Naive thymus-derived CD4-positive, alpha-beta T cell (primary cell): ENCODE measurements at regions not wholly inside any gene's neighbourhood (a gene's known extent, or its start where the extent isn't known, plus 50 kb on each side); places are given as distances from the start of the nearest gene placed in this dataset.

Source experiments
- ATAC-seq: fragments of 150-1000 bp; cut with Tn5 transposase; 2 replicates; pipeline ENCODE4 v1.10.0; 2021; ENCODE audit warnings: mild to moderate bottlenecking, moderate library complexity
- CTCF ChIA-PET: fragments of 350-600 bp; sonication (Branson Sonifier 250); formaldehyde crosslinking; loops from one replicate; lab custom pipeline; 2021; ENCODE audit warnings: antibody characterized with exemption; lab: Charles Lee
- POLR2A ChIA-PET: fragments of 350-600 bp; sonication (Branson Sonifier 250); formaldehyde crosslinking; loops from one replicate; lab custom pipeline; 2021; ENCODE audit warnings: antibody characterized with exemption, inconsistent platforms; lab: Charles Lee
- DNase-seq, 9 donors: peaks; one replicate each; pipeline versions ENCODE4 v3.0.0 to v3.0.0-alpha.2; 2020 to 2022; ENCODE audit warnings: mixed read lengths in 1 of 9
- H3K27ac ChIP-seq: one replicate; pipeline ENCODE4 v1.7.0; 2013; ENCODE audit warnings: mild to moderate bottlenecking, low read depth, low read length, moderate library complexity
- H3K27me3 ChIP-seq, 2 donors: one replicate each; pipeline ENCODE4 v1.7.0; 2013; ENCODE audit warnings: low read length in 2 of 2, mild to moderate bottlenecking in 2 of 2, moderate library complexity in 2 of 2; ENCODE audit not compliant: control insufficient read depth in 2 of 2, insufficient read depth in 2 of 2
- H3K36me3 ChIP-seq, 3 experiments: 1 replicate in 2 of 3; 2 replicates in 1 of 3; pipeline ENCODE4 v1.7.0; 2013; ENCODE audit warnings: low read length in 3 of 3, mild to moderate bottlenecking in 3 of 3, moderate library complexity in 1 of 3; ENCODE audit not compliant: insufficient read depth in 3 of 3, control insufficient read depth in 2 of 3
- H3K4me1 ChIP-seq, 2 donors: one replicate each; pipeline ENCODE4 v1.7.0; 2013; ENCODE audit warnings: low read length in 2 of 2, mild to moderate bottlenecking in 2 of 2, moderate library complexity in 1 of 2; ENCODE audit not compliant: control insufficient read depth in 2 of 2, insufficient read depth in 2 of 2
- H3K4me3 ChIP-seq: 2 replicates; pipeline ENCODE4 v1.7.0; 2013; ENCODE audit warnings: mild to moderate bottlenecking, low read length
- H3K9me3 ChIP-seq, 3 experiments: 1 replicate in 2 of 3; 2 replicates in 1 of 3; pipeline ENCODE4 v1.7.0; 2013; ENCODE audit warnings: low read length in 3 of 3; ENCODE audit not compliant: control insufficient read depth in 2 of 3
- H3K27ac Mint-ChIP-seq, 9 donors: one replicate each; pipeline ENCODE4 v1.8.0; 2020 to 2022; ENCODE audit warnings: mixed read lengths in 9 of 9, mild to moderate bottlenecking in 8 of 9, moderate library complexity in 5 of 9, inconsistent platforms in 2 of 9
- H3K27me3 Mint-ChIP-seq, 5 donors: one replicate each; pipeline ENCODE4 v1.8.0; 2021 to 2022; ENCODE audit warnings: mixed read lengths in 5 of 5, mild to moderate bottlenecking in 1 of 5
- H3K36me3 Mint-ChIP-seq, 5 donors: one replicate each; pipeline ENCODE4 v1.8.0; 2020 to 2022; ENCODE audit warnings: mixed read lengths in 5 of 5, mild to moderate bottlenecking in 3 of 5, inconsistent platforms in 1 of 5
- H3K4me1 Mint-ChIP-seq, 7 donors: one replicate each; pipeline ENCODE4 v1.8.0; 2020 to 2022; ENCODE audit warnings: mixed read lengths in 7 of 7, mild to moderate bottlenecking in 3 of 7, inconsistent platforms in 1 of 7
- H3K4me3 Mint-ChIP-seq, 10 donors: one replicate each; pipeline ENCODE4 v1.8.0; 2020 to 2022; ENCODE audit warnings: mild to moderate bottlenecking in 10 of 10, mixed read lengths in 10 of 10, moderate library complexity in 6 of 10, inconsistent platforms in 2 of 10
- H3K9me3 Mint-ChIP-seq, 11 donors: one replicate each; pipeline ENCODE4 v1.8.0; 2020 to 2022; ENCODE audit warnings: mixed read lengths in 11 of 11, mild to moderate bottlenecking in 4 of 11, inconsistent platforms in 1 of 11, moderate library complexity in 1 of 11
- intact Hi-C, 2 donors: fragments of 100-400 bp; cut with micrococcal nuclease; formaldehyde crosslinking; loops; one replicate each; pipeline ENCODE4 v1.15.1; 2023

GRCh38 chr2:88811233-88811632 lies 119.8 kb downstream of the RPIA start:
- intact Hi-C loops: no loop called here
- no peak for DNase-seq
- Mint-ChIP-seq H3K9me3 (peaks cover 0 to 40% (median 19%) of the 10 kb centered on the region in 11 donors), H3K27ac (no peak overlapping the region), H3K4me3 (no peak overlapping the region), H3K4me1 (peaks cover 0 to 2% (median 0%) of the 10 kb centered on the region in 7 donors), H3K27me3 (peaks cover 0 to 15% (median 7%) of the 10 kb centered on the region in 5 donors), H3K36me3 (peaks cover 0 to 19% (median 0%) of the 10 kb centered on the region in 5 donors)
- CTCF ChIA-PET: no interaction called here
- no peaks in the 10 kb centered on the region for H3K36me3 ChIP-seq
- H3K27me3 ChIP-seq: no peaks in the 10 kb centered on the region
- no peak for ATAC-seq
- POLR2A ChIA-PET: no interaction called here
- no peaks in the 10 kb centered on the region for H3K4me1 ChIP-seq
- no peak overlapping the region for H3K27ac ChIP-seq
- H3K4me3 ChIP-seq: no peak overlapping the region
- peaks cover 0 to 11% (median 0%) of the 10 kb centered on the region in 3 experiments for H3K9me3 ChIP-seq

DNA sequence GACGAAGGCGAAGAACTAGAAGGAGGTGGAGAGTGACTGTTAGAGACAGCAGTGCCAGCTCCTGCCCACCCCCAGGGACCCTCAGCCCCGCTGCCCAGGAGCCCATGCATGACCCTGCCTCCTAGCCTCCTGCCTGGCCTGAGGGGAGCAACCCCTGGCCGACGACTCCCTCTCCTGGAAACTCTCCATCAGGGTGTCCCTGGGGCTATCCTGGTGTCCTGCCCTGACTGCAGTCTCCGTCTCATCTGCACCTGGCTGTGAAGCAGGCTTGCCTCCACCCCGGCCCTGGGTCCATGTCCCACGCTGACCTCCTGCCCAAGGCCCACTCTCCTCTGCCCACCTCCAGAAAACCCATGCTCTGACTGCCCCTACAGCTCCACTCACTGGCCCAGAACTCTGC lies 120.2 kb downstream of the RPIA start:
- no peaks in the 10 kb centered on the region for H3K27me3 ChIP-seq
- DNase-seq: no peak
- Mint-ChIP-seq H3K4me1 (peaks cover 0 to 2% (median 0%) of the 10 kb centered on the region in 7 donors), H3K27me3 (peaks cover 0 to 15% (median 7%) of the 10 kb centered on the region in 5 donors), H3K27ac (peak overlapping the region in 1 of 9 donors; percentile 29), H3K36me3 (peaks cover 0 to 19% (median 2%) of the 10 kb centered on the region in 5 donors), H3K4me3 (no peak overlapping the region), H3K9me3 (peaks cover 0 to 44% (median 22%) of the 10 kb centered on the region in 11 donors)
- peaks cover 0 to 15% (median 0%) of the 10 kb centered on the region in 3 experiments for H3K9me3 ChIP-seq
- POLR2A ChIA-PET: no interaction called here
- no peak overlapping the region for H3K4me3 ChIP-seq
- intact Hi-C loops: no loop called here
- no peaks in the 10 kb centered on the region for H3K4me1 ChIP-seq
- CTCF ChIA-PET: no interaction called here
- ATAC-seq: no peak
- no peak overlapping the region for H3K27ac ChIP-seq
- H3K36me3 ChIP-seq: no peaks in the 10 kb centered on the region

GRCh38 chr2:88813612-88814011 lies 122.1 kb downstream of the RPIA start:
- H3K4me1 Mint-ChIP-seq: no peaks in the 10 kb centered on the region
- no peaks in the 10 kb centered on the region for H3K36me3 ChIP-seq
- no peak overlapping the region for H3K4me3 Mint-ChIP-seq
- no peak overlapping the region for H3K4me3 ChIP-seq
- peaks cover 0 to 14% (median 10%) of the 10 kb centered on the region in 5 donors for H3K27me3 Mint-ChIP-seq
- no peak overlapping the region for H3K27ac ChIP-seq
- H3K36me3 Mint-ChIP-seq: peaks cover 0 to 19% (median 2%) of the 10 kb centered on the region in 5 donors
- H3K4me1 ChIP-seq: no peaks in the 10 kb centered on the region
- intact Hi-C loops: no loop called here
- peaks cover 0 to 53% (median 25%) of the 10 kb centered on the region in 11 donors for H3K9me3 Mint-ChIP-seq
- DNase-seq: no peak
- CTCF ChIA-PET: no interaction called here
- no peak for ATAC-seq
- peaks cover 0 to 16% (median 0%) of the 10 kb centered on the region in 3 experiments for H3K9me3 ChIP-seq
- POLR2A ChIA-PET: no interaction called here
- H3K27ac Mint-ChIP-seq: no peak overlapping the region
- H3K27me3 ChIP-seq: no peaks in the 10 kb centered on the region

DNA sequence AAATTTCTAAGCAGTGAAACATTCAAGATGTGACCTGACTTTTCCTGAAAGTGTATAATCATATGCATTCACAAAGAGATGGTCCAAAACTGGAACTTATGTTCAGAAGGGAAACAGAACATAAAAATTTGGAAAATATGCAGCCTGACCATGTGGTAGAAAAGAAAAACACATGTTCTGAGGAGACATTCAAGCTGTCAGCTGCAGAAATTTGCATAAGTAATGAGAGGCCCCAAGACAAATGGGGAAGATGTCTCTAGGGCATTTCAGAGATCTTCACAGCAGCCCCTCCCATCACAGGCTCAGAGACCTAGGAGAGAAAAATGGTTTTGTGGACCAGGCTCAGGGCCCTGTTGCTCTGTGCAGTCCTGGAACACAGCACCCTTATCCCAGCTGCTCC lies 123.8 kb downstream of the RPIA start:
- Mint-ChIP-seq H3K4me1 (no peaks in the 10 kb centered on the region), H3K9me3 (peaks cover 0 to 53% (median 25%) of the 10 kb centered on the region in 11 donors), H3K27ac (no peak overlapping the region), H3K36me3 (peaks cover 0 to 19% (median 2%) of the 10 kb centered on the region in 5 donors), H3K4me3 (no peak overlapping the region), H3K27me3 (peaks cover 0 to 14% (median 10%) of the 10 kb centered on the region in 5 donors)
- Histone ChIP-seq H3K27ac (no peak overlapping the region), H3K4me1 (no peaks in the 10 kb centered on the region), H3K9me3 (peaks cover 0 to 16% (median 0%) of the 10 kb centered on the region in 3 experiments), H3K4me3 (no peak overlapping the region), H3K27me3 (no peaks in the 10 kb centered on the region), H3K36me3 (no peaks in the 10 kb centered on the region)
- POLR2A ChIA-PET: no interaction called here
- no peak for DNase-seq
- CTCF ChIA-PET: no interaction called here
- no peak for ATAC-seq
- intact Hi-C loops: no loop called here

DNA sequence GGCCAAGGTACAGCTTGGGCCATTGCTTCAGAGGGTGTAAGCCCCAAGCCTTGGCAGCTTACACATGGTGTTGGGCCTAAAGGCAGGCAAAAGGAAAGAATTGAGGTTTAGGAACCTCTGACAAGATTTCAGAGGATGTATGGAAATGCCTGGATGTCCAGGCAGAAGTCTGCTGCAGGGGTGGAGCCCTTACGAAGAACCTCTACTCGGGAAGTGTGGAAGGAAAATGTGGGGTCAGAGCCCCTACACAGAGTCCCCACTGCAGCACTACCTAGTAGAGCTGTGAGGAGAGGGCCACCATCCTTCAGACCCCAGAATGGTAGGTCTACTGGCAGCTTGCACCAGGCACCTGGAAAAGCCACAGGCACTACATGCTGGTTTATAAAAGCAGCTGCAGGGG lies 124.2 kb downstream of the RPIA start:
- Mint-ChIP-seq H3K27me3 (peaks cover 0 to 14% (median 10%) of the 10 kb centered on the region in 5 donors), H3K36me3 (peaks cover 0 to 19% (median 2%) of the 10 kb centered on the region in 5 donors), H3K9me3 (peaks cover 0 to 53% (median 25%) of the 10 kb centered on the region in 11 donors), H3K27ac (no peak overlapping the region), H3K4me3 (no peak overlapping the region), H3K4me1 (no peaks in the 10 kb centered on the region)
- DNase-seq (no peak), ATAC-seq (no peak)
- intact Hi-C loops: no loop called here
- POLR2A ChIA-PET: no interaction called here
- Histone ChIP-seq H3K36me3 (no peaks in the 10 kb centered on the region), H3K27me3 (no peaks in the 10 kb centered on the region), H3K4me1 (no peaks in the 10 kb centered on the region), H3K9me3 (peaks cover 0 to 16% (median 0%) of the 10 kb centered on the region in 3 experiments), H3K27ac (no peak overlapping the region), H3K4me3 (no peak overlapping the region)
- CTCF ChIA-PET: no interaction called here

DNA sequence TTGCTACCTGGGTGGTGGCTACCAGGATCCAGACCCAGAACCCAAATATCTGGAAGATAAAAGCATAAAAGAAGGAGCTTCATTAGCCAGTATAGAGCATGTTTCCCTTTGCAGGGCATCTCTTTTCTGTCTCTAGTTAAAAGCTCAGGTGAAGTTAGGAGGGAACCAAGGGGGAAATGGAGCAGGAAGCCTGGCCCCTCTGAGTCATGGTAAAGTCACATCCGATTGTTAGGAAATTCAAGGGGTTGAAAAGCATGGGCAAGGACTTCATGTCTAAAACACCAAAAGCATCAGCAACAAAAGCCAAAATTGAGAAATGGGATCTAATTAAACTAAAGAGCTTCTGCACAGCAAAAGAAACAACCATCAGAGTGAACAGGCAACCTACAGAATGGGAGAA lies 126.9 kb downstream of the RPIA start:
- Mint-ChIP-seq H3K4me1 (no peaks in the 10 kb centered on the region), H3K9me3 (peaks cover 0 to 42% (median 22%) of the 10 kb centered on the region in 11 donors), H3K27ac (no peak overlapping the region), H3K27me3 (peaks cover 0 to 7% (median 5%) of the 10 kb centered on the region in 5 donors), H3K4me3 (no peak overlapping the region), H3K36me3 (peaks cover 0 to 10% (median 2%) of the 10 kb centered on the region in 5 donors)
- no peaks in the 10 kb centered on the region for H3K4me1 ChIP-seq
- no peak overlapping the region for H3K27ac ChIP-seq
- intact Hi-C loops: no loop called here
- ATAC-seq (no peak), DNase-seq (no peak)
- no peaks in the 10 kb centered on the region for H3K36me3 ChIP-seq
- no peak overlapping the region for H3K4me3 ChIP-seq
- ChIA-PET CTCF (no interaction called here), POLR2A (no interaction called here)
- no peaks in the 10 kb centered on the region for H3K27me3 ChIP-seq
- peaks cover 0 to 16% (median 0%) of the 10 kb centered on the region in 3 experiments for H3K9me3 ChIP-seq

DNA sequence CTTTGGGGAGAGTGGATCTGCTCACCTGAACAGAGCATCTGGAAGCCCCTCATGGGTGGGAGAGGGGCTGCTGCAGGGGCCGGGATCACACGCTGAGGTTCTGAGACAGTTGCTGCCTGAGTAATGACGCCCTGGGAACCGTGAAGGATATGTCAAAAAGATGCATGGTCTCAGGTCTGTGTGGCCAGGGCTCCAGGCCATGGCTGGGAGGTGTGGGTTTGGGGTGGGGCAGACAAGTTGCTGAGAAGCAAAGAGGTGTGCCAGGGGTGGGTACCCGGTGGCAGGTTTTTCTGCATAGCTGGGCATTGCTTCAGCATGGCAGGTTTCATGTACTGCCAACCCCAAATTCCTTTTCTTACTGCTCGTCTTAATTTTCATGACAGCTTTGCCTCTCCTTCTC lies 133.5 kb downstream of the RPIA start:
- POLR2A ChIA-PET: no interaction called here
- ATAC-seq (no peak), DNase-seq (no peak)
- CTCF ChIA-PET: no interaction called here
- H3K9me3 ChIP-seq: no peaks in the 10 kb centered on the region
- Mint-ChIP-seq H3K9me3 (peaks cover 0 to 2% (median 0%) of the 10 kb centered on the region in 11 donors), H3K4me3 (no peak overlapping the region), H3K36me3 (no peaks in the 10 kb centered on the region), H3K27ac (no peak overlapping the region), H3K27me3 (peaks cover 0 to 14% (median 5%) of the 10 kb centered on the region in 5 donors), H3K4me1 (no peaks in the 10 kb centered on the region)
- no peak overlapping the region for H3K4me3 ChIP-seq
- H3K4me1 ChIP-seq: no peaks in the 10 kb centered on the region
- H3K27me3 ChIP-seq: no peaks in the 10 kb centered on the region
- no peak overlapping the region for H3K27ac ChIP-seq
- no peaks in the 10 kb centered on the region for H3K36me3 ChIP-seq
- intact Hi-C loops: no loop called here
